ENCODE measurements at regions not wholly inside any gene's neighbourhood (a gene's known extent, or its start where the extent isn't known, plus 50 kb on each side); places are given as distances from the start of the nearest gene placed in this dataset.

- no peak for TF ChIP-seq CTCF (conservative IDR thresholded peaks at IDR 0.05; ENCODE audit: low read depth, low read length)
- TF ChIP-seq SMC3 (IDR thresholded peaks at IDR 0.05; ENCODE audit: low read depth, low read length), result no peak
- no peak for TF ChIP-seq POLR2A (IDR thresholded peaks at IDR 0.05; ENCODE audit: low read depth, low read length)
- no peak for TF ChIP-seq CEBPB (IDR thresholded peaks at IDR 0.05; ENCODE audit: low read depth, low read length)
- TF ChIP-seq USF2 (IDR thresholded peaks at IDR 0.05; ENCODE audit: low read depth, low read length), result no peak
- TF ChIP-seq RCOR1 (IDR thresholded peaks at IDR 0.05; ENCODE audit: insufficient replicate concordance, low read length), result no peak
- no peak for TF ChIP-seq BHLHE40 (IDR thresholded peaks at IDR 0.05; ENCODE audit: low read depth, low read length)
- no peak for TF ChIP-seq MAFK (IDR thresholded peaks at IDR 0.05; ENCODE audit: low read depth, low read length)
- TF ChIP-seq RFX5 (IDR thresholded peaks at IDR 0.05; ENCODE audit: low read depth, low read length), result no peak
- no peak for TF ChIP-seq MAZ (IDR thresholded peaks at IDR 0.05; ENCODE audit: borderline replicate concordance, low read depth, low read length)
- TF ChIP-seq CHD1 (IDR thresholded peaks at IDR 0.05; ENCODE audit: low read depth, low read length), result no peak
- no peak for TF ChIP-seq MXI1 (IDR thresholded peaks at IDR 0.05; ENCODE audit: borderline replicate concordance, low read depth, low read length)
- no peak for TF ChIP-seq FOS (IDR thresholded peaks at IDR 0.05; ENCODE audit: low read depth, low read length)
Observed at GRCh38 chr20:46816886-46817638, 77.6 kb upstream of the EYA2 start.
